ENCODE measurements at regions not wholly inside any gene's neighbourhood (a gene's known extent, or its start where the extent isn't known, plus 50 kb on each side); places are given as distances from the start of the nearest gene placed in this dataset.

- TF ChIP-seq, protein P1, sequence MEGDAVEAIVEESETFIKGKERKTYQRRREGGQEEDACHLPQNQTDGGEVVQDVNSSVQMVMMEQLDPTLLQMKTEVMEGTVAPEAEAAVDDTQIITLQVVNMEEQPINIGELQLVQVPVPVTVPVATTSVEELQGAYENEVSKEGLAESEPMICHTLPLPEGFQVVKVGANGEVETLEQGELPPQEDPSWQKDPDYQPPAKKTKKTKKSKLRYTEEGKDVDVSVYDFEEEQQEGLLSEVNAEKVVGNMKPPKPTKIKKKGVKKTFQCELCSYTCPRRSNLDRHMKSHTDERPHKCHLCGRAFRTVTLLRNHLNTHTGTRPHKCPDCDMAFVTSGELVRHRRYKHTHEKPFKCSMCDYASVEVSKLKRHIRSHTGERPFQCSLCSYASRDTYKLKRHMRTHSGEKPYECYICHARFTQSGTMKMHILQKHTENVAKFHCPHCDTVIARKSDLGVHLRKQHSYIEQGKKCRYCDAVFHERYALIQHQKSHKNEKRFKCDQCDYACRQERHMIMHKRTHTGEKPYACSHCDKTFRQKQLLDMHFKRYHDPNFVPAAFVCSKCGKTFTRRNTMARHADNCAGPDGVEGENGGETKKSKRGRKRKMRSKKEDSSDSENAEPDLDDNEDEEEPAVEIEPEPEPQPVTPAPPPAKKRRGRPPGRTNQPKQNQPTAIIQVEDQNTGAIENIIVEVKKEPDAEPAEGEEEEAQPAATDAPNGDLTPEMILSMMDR (IDR thresholded peaks at IDR 0.05; ENCODE audit: insufficient read depth, low read length) = no peak
- TF ChIP-seq, protein P2, sequence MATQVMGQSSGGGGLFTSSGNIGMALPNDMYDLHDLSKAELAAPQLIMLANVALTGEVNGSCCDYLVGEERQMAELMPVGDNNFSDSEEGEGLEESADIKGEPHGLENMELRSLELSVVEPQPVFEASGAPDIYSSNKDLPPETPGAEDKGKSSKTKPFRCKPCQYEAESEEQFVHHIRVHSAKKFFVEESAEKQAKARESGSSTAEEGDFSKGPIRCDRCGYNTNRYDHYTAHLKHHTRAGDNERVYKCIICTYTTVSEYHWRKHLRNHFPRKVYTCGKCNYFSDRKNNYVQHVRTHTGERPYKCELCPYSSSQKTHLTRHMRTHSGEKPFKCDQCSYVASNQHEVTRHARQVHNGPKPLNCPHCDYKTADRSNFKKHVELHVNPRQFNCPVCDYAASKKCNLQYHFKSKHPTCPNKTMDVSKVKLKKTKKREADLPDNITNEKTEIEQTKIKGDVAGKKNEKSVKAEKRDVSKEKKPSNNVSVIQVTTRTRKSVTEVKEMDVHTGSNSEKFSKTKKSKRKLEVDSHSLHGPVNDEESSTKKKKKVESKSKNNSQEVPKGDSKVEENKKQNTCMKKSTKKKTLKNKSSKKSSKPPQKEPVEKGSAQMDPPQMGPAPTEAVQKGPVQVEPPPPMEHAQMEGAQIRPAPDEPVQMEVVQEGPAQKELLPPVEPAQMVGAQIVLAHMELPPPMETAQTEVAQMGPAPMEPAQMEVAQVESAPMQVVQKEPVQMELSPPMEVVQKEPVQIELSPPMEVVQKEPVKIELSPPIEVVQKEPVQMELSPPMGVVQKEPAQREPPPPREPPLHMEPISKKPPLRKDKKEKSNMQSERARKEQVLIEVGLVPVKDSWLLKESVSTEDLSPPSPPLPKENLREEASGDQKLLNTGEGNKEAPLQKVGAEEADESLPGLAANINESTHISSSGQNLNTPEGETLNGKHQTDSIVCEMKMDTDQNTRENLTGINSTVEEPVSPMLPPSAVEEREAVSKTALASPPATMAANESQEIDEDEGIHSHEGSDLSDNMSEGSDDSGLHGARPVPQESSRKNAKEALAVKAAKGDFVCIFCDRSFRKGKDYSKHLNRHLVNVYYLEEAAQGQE (IDR thresholded peaks at IDR 0.05; ENCODE audit: insufficient replicate concordance, low read depth) = no peak
- no peak for TF ChIP-seq POLR2AphosphoS5 (IDR thresholded peaks at IDR 0.05; ENCODE audit: low read depth)
- TF ChIP-seq GABPA (IDR thresholded peaks at IDR 0.05; ENCODE audit: low read depth) = no peak
- TF ChIP-seq SPI1 (IDR thresholded peaks at IDR 0.05; ENCODE audit: borderline replicate concordance, low read depth) = no peak
- no peak overlapping the region for H3K27ac ChIP-seq (replicated peaks)
- no peak for DNase-seq (ENCODE audit: low read depth in 1 of 2, low spot score in 1 of 2)
These were observed 169.4 kb downstream of the C1orf94 start for GRCh38 chr1:34346128-34346527.

GRCh38 chr1:34353409-34353808 lies 176.7 kb downstream of the C1orf94 start:
- DNase-seq (ENCODE audit: low read depth in 1 of 2, low spot score in 1 of 2) = no peak
- H3K27ac ChIP-seq (replicated peaks) = no peak overlapping the region
- H3K27me3 ChIP-seq (ENCODE audit: insufficient read depth, poor library complexity, severe bottlenecking) = no peaks in the 10 kb centered on the region
- H3K4me3 ChIP-seq (replicated peaks; ENCODE audit: insufficient read depth, low read length) = no peak overlapping the region
- TF ChIP-seq, protein P1 (IDR thresholded peaks at IDR 0.05; ENCODE audit: insufficient read depth, low read length) = no peak
- TF ChIP-seq, protein P2 (IDR thresholded peaks at IDR 0.05; ENCODE audit: insufficient replicate concordance, low read depth) = no peak
- TF ChIP-seq POLR2AphosphoS5 (IDR thresholded peaks at IDR 0.05; ENCODE audit: low read depth) = no peak
- no peak for TF ChIP-seq GABPA (IDR thresholded peaks at IDR 0.05; ENCODE audit: low read depth)
- no peak for TF ChIP-seq SPI1 (IDR thresholded peaks at IDR 0.05; ENCODE audit: borderline replicate concordance, low read depth)

More at GRCh38 chr1:34346128-34346527, 169.4 kb downstream of the C1orf94 start:
- Histone ChIP-seq H3K27me3 (ENCODE audit: insufficient read depth, poor library complexity, severe bottlenecking) (no peaks in the 10 kb centered on the region), H3K4me3 (replicated peaks; ENCODE audit: insufficient read depth, low read length) (no peak overlapping the region)

DNA sequence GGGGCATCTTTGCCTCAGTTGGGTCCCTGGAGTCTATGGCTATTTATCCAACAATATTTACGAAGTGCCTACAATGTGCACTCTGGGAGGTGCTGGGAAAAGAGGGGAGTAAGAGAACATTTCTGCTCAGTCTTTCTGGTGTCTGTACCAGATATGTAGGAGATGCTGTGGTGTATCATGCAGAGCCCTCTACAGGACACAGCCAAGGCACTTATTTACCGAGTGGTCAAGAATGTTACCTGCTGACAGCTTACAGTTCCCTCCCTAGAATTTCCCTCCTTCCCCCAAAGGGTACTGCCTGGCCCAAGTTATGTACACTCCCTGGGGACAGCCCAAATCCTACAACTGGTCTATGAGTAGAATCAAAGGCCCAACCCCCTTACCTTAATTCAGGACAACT lies 177.7 kb downstream of the C1orf94 start:
- no peaks in the 10 kb centered on the region for H3K27me3 ChIP-seq (ENCODE audit: insufficient read depth, poor library complexity, severe bottlenecking)
- H3K27ac ChIP-seq (replicated peaks) = no peak overlapping the region
- TF ChIP-seq, protein P1 (IDR thresholded peaks at IDR 0.05; ENCODE audit: insufficient read depth, low read length) = no peak
- no peak for TF ChIP-seq POLR2AphosphoS5 (IDR thresholded peaks at IDR 0.05; ENCODE audit: low read depth)
- DNase-seq (ENCODE audit: low read depth in 1 of 2, low spot score in 1 of 2) = no peak
- H3K4me3 ChIP-seq (replicated peaks; ENCODE audit: insufficient read depth, low read length) = no peak overlapping the region

GRCh38 chr1:34356853-34357252 lies 180.1 kb downstream of the C1orf94 start:
- Histone ChIP-seq H3K27me3 (ENCODE audit: insufficient read depth, poor library complexity, severe bottlenecking) (no peaks in the 10 kb centered on the region), H3K4me3 (replicated peaks; ENCODE audit: insufficient read depth, low read length) (no peak overlapping the region), H3K27ac (replicated peaks) (no peak overlapping the region)
- TF ChIP-seq, protein P1 (IDR thresholded peaks at IDR 0.05; ENCODE audit: insufficient read depth, low read length) = no peak
- TF ChIP-seq, protein P2 (IDR thresholded peaks at IDR 0.05; ENCODE audit: insufficient replicate concordance, low read depth) = no peak
- TF ChIP-seq POLR2AphosphoS5 (IDR thresholded peaks at IDR 0.05; ENCODE audit: low read depth) (no peak), SPI1 (IDR thresholded peaks at IDR 0.05; ENCODE audit: borderline replicate concordance, low read depth) (no peak), GABPA (IDR thresholded peaks at IDR 0.05; ENCODE audit: low read depth) (no peak)
- DNase-seq (ENCODE audit: low read depth in 1 of 2, low spot score in 1 of 2) = no peak

Data from HL-60 (cell line).